HCT116 (cell line): ENCODE measurements at regions not wholly inside any gene's neighbourhood (a gene's known extent, or its start where the extent isn't known, plus 50 kb on each side); places are given as distances from the start of the nearest gene placed in this dataset.

Experiments
- ATAC-seq: fragments of 200-7000 bp; cut with Tn5 transposase; 2 replicates; pipeline ENCODE4 v1.9.1; 2020; ENCODE audit warnings: mild to moderate bottlenecking, moderate library complexity
- BruUV-seq: library from RNA; stranded (reverse); fragments of 400-500 nt; replicated peaks from 2 replicates; lab custom pipeline; 2021; lab: Mats Ljungman, UMichigan
- CTCF ChIA-PET: fragments of 300-600 bp; sonication (Branson Sonifier 250); formaldehyde crosslinking; loops from one replicate; lab custom pipeline; 2021; ENCODE audit warnings: antibody characterized with exemption; lab: Charles Lee
- POLR2A ChIA-PET: fragments of 300-600, 350-600 bp; sonication (Branson Sonifier 250); formaldehyde crosslinking; loops from one replicate; lab custom pipeline; 2021; ENCODE audit warnings: antibody characterized with exemption; lab: Charles Lee
- RAD21 ChIA-PET, 2 experiments: fragments of 300-600 bp; sonication (Branson Sonifier 250); formaldehyde crosslinking; loops; one replicate each; lab custom pipeline; 2023; ENCODE audit warnings: low total read pairs in 2 of 2; ENCODE audit not compliant: uncharacterized antibody in 2 of 2, unreplicated experiment in 2 of 2, low non-redundant PET in 1 of 2; lab: Charles Lee
- DNase-seq: peaks from one replicate; pipeline ENCODE4 v3.0.0-alpha.2; 2010; ENCODE audit warnings: low read depth, low spot score
- H2AFZ ChIP-seq: fragments of 200-600 bp; shearing (Covaris generic), sonication (generic); 2 replicates; pipeline ENCODE4 v1.6.1; 2017; ENCODE audit warnings: low read depth, mixed run types, mixed read lengths, antibody characterized with exemption, low read length; ENCODE audit not compliant: poor library complexity, severe bottlenecking
- H3K27ac ChIP-seq: 2 replicates; pipeline ENCODE4 v1.5.1; 2012; ENCODE audit warnings: low read depth, low read length
- H3K27me3 ChIP-seq: fragments of 200-600 bp; sonication (generic); 2 replicates; pipeline ENCODE4 v1.6.1; 2016; ENCODE audit warnings: mixed run types, low read length, mixed read lengths; ENCODE audit not compliant: insufficient read depth
- H3K36me3 ChIP-seq, 2 experiments: fragments of 200-500 bp in 1 of 2; fragments of 200-600 bp in 1 of 2; sonication (Bioruptor generic) in 1 of 2; sonication (generic) in 1 of 2; 2 replicates each; pipeline versions ENCODE4 v1.5.1 to v1.6.1; 2014 to 2016; ENCODE audit warnings: low read length in 2 of 2, inconsistent platforms in 1 of 2, mixed read lengths in 1 of 2, mixed run types in 1 of 2; ENCODE audit not compliant: insufficient read depth in 2 of 2, control insufficient read depth in 1 of 2
- H3K4me1 ChIP-seq, 2 experiments: fragments of 200-600 bp in 1 of 2; sonication (generic) in 1 of 2; 2 replicates each; pipeline versions ENCODE4 v1.5.1 to v1.6.1; 2012 to 2017; ENCODE audit warnings: low read length in 2 of 2, inconsistent platforms in 1 of 2, mild to moderate bottlenecking in 1 of 2, mixed read lengths in 1 of 2, mixed run types in 1 of 2, moderate library complexity in 1 of 2; ENCODE audit not compliant: insufficient read depth in 2 of 2, control insufficient read depth in 1 of 2
- H3K4me2 ChIP-seq: fragments of 200-600 bp; sonication (generic); 2 replicates; pipeline ENCODE4 v1.6.1; 2017; ENCODE audit warnings: mixed run types, low read length, mixed read lengths
- H3K4me3 ChIP-seq, 2 experiments: fragments of 200-600 bp in 1 of 2; sonication (generic) in 1 of 2; replicated peaks in 1 of 2; 2 replicates each; pipeline ENCODE4 v1.5.1; 2011 to 2016; ENCODE audit warnings: low read length in 2 of 2, control low read depth in 1 of 2, low read depth in 1 of 2, mild to moderate bottlenecking in 1 of 2, mixed read lengths in 1 of 2, mixed run types in 1 of 2
- H3K79me2 ChIP-seq: fragments of 200-600 bp; sonication (generic); 2 replicates; pipeline ENCODE4 v1.6.1; 2017; ENCODE audit warnings: mild to moderate bottlenecking, mixed run types, low read length, moderate library complexity, mixed read lengths; ENCODE audit not compliant: insufficient read depth
- H3K9ac ChIP-seq: fragments of 200-600 bp; sonication (generic); 2 replicates; pipeline ENCODE4 v1.6.1; 2016; ENCODE audit warnings: low read length, mixed read lengths
- H3K9me2 ChIP-seq: fragments of 200-600 bp; sonication (generic), shearing (Covaris generic); 2 replicates; pipeline ENCODE4 v1.6.1; 2017; ENCODE audit warnings: mixed run types, mild to moderate bottlenecking, moderate library complexity; ENCODE audit not compliant: insufficient read depth
- H3K9me3 ChIP-seq, 2 experiments: fragments of 200-500 bp in 1 of 2; fragments of 200-600 bp in 1 of 2; sonication (Bioruptor generic) in 1 of 2; sonication (generic) in 1 of 2; 2 replicates each; pipeline ENCODE4 v1.6.1; 2014 to 2017; ENCODE audit warnings: low read length in 2 of 2, mixed read lengths in 2 of 2, inconsistent platforms in 1 of 2, low read depth in 1 of 2, mild to moderate bottlenecking in 1 of 2, mixed run types in 1 of 2, moderate library complexity in 1 of 2; ENCODE audit not compliant: control insufficient read depth in 1 of 2, insufficient read depth in 1 of 2
- H4K20me1 ChIP-seq: fragments of 200-600 bp; sonication (generic), shearing (Covaris generic); 2 replicates; pipeline ENCODE4 v1.6.1; 2017; ENCODE audit warnings: mixed run types, mild to moderate bottlenecking, moderate library complexity; ENCODE audit not compliant: insufficient read depth
- ELF1 ChIP-seq: IDR thresholded peaks from 2 replicates; pipeline ENCODE4 v1.6.1; 2012; ENCODE audit warnings: low read depth, borderline replicate concordance
- EZH2phosphoT487 ChIP-seq: fragments of 200-600 bp; IDR thresholded peaks from 2 replicates; pipeline ENCODE4 v1.6.1; 2018; ENCODE audit warnings: antibody characterized with exemption, borderline replicate concordance
- POLR2A ChIP-seq: IDR thresholded peaks from 2 replicates; pipeline ENCODE4 v1.7.0; 2011; ENCODE audit warnings: borderline replicate concordance; ENCODE audit not compliant: insufficient read depth, insufficient read length; ENCODE audit errors: extremely low read depth
- intact Hi-C: fragments of 100-400 bp; cut with micrococcal nuclease; formaldehyde crosslinking; loops from 2 replicates; pipeline ENCODE4 v1.10.0; 2022
- TF ChIP-seq, protein P1 (sequence below): IDR thresholded peaks from 2 replicates; pipeline ENCODE4 v1.6.1; 2012; ENCODE audit warnings: low read depth
- TF ChIP-seq, protein P2 (sequence below): IDR thresholded peaks from 2 replicates; pipeline ENCODE4 v1.6.1; 2012

DNA sequence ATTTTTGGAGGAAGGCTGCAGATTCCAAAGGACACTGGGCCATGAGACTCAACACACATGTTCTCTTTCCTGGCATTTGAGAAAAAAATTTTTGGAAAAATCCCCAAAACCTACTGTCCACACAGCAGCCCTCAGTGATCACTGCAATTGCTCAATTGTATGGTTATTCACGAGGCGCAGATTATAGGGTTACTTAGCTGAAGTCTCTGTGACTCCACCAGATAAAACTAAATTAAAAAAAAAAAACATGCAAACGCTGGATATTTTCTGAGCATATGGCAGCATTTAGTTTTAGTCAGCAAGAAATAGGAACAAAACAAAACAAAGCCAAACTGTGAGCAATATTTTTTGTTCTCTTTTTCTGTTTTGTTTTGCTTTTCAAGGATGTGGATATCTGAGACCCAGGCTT, 83.8 kb upstream of the FAM20A start:
- DNase-seq = no peak
- Histone ChIP-seq H3K9me3 (no peaks in the 10 kb centered on the region), H3K9ac (no peak overlapping the region), H3K27ac (no peak overlapping the region), H3K4me3 (no peak overlapping the region), H2AFZ (no peak overlapping the region), H3K36me3 (no peaks in the 10 kb centered on the region), H3K4me1 (no peaks in the 10 kb centered on the region), H3K27me3 (peaks cover 4% of the 10 kb centered on the region; the same call in 1 of the 2 replicates), H3K4me2 (no peak overlapping the region), H3K79me2 (no peaks in the 10 kb centered on the region), H3K9me2 (no peaks in the 10 kb centered on the region), H4K20me1 (no peaks in the 10 kb centered on the region)
- BruUV-seq = no TSS peak
- ChIA-PET RAD21 (no interaction called here), CTCF (no interaction called here), POLR2A (no interaction called here)
- no peak for TF ChIP-seq POLR2A
- TF ChIP-seq EZH2phosphoT487 = no peak
- TF ChIP-seq ELF1 = no peak
- no peak for ATAC-seq
- intact Hi-C loops = no loop called here

DNA sequence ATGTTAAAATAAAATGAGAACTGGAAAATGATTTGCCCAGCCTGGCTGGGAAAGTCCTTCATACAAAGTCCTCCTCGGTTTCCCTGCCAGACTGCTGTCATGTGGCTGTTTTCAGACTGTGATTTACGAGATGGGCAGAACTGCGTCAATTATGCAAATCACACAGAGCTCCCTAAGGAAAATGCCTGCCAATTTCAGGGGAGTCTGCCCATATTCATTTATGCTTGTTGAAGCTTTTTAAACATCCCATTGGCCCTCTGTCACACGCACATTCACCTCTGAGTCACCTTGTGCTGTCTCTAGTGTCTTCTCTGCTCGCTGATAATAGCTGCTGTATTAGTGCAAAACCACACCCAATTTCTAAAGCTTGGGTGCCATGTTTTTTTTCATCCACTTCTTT, 81.7 kb upstream of the FAM20A start:
- no peak for ATAC-seq
- intact Hi-C loops = no loop called here
- Histone ChIP-seq H3K36me3 (no peaks in the 10 kb centered on the region), H3K27ac (no peak overlapping the region), H3K4me1 (no peaks in the 10 kb centered on the region), H3K9ac (no peak overlapping the region), H2AFZ (no peak overlapping the region), H3K9me3 (no peaks in the 10 kb centered on the region), H3K27me3 (peaks cover 4% of the 10 kb centered on the region; the same call in 1 of the 2 replicates), H3K4me3 (no peak overlapping the region), H3K4me2 (no peak overlapping the region), H3K9me2 (no peaks in the 10 kb centered on the region), H4K20me1 (no peaks in the 10 kb centered on the region), H3K79me2 (no peaks in the 10 kb centered on the region)
- TF ChIP-seq, protein P1, sequence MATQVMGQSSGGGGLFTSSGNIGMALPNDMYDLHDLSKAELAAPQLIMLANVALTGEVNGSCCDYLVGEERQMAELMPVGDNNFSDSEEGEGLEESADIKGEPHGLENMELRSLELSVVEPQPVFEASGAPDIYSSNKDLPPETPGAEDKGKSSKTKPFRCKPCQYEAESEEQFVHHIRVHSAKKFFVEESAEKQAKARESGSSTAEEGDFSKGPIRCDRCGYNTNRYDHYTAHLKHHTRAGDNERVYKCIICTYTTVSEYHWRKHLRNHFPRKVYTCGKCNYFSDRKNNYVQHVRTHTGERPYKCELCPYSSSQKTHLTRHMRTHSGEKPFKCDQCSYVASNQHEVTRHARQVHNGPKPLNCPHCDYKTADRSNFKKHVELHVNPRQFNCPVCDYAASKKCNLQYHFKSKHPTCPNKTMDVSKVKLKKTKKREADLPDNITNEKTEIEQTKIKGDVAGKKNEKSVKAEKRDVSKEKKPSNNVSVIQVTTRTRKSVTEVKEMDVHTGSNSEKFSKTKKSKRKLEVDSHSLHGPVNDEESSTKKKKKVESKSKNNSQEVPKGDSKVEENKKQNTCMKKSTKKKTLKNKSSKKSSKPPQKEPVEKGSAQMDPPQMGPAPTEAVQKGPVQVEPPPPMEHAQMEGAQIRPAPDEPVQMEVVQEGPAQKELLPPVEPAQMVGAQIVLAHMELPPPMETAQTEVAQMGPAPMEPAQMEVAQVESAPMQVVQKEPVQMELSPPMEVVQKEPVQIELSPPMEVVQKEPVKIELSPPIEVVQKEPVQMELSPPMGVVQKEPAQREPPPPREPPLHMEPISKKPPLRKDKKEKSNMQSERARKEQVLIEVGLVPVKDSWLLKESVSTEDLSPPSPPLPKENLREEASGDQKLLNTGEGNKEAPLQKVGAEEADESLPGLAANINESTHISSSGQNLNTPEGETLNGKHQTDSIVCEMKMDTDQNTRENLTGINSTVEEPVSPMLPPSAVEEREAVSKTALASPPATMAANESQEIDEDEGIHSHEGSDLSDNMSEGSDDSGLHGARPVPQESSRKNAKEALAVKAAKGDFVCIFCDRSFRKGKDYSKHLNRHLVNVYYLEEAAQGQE = no peak
- TF ChIP-seq, protein P2, sequence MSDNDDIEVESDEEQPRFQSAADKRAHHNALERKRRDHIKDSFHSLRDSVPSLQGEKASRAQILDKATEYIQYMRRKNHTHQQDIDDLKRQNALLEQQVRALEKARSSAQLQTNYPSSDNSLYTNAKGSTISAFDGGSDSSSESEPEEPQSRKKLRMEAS = no peak
- RAD21 ChIA-PET = no interaction called here
- BruUV-seq = no TSS peak
- POLR2A ChIA-PET = no interaction called here
- CTCF ChIA-PET = no interaction called here
- no peak for DNase-seq
